Astrocyte (in vitro differentiated cells and primary cell): ENCODE measurements at regions not wholly inside any gene's neighbourhood (a gene's known extent, or its start where the extent isn't known, plus 50 kb on each side); places are given as distances from the start of the nearest gene placed in this dataset.

Experiments used
- CTCF ChIP-seq: IDR thresholded peaks from 2 replicates; pipeline ENCODE4 v1.5.1; 2011; ENCODE audit warnings: low read depth, mild to moderate bottlenecking, inconsistent platforms, low read length, moderate library complexity; ENCODE audit not compliant: insufficient read depth
- EZH2 ChIP-seq: IDR thresholded peaks from 2 replicates; pipeline ENCODE4 v1.6.1; 2012; ENCODE audit warnings: mild to moderate bottlenecking, low read length, inconsistent platforms; ENCODE audit not compliant: insufficient read depth

- no peak for TF ChIP-seq CTCF
- TF ChIP-seq EZH2: no peak
These were observed 115.3 kb downstream of the NPIPB5 start for GRCh38 chr16:22625967-22626366.
